Natural killer cell treated with Interleukin-12 subunit alpha and Interleukin-12 subunit beta and Interleukin-15 and Interleukin-18, amount 100 ng/mL, for 72 hours (primary cell): ENCODE measurements at regions not wholly inside any gene's neighbourhood (a gene's known extent, or its start where the extent isn't known, plus 50 kb on each side); places are given as distances from the start of the nearest gene placed in this dataset.

Source experiments
- ATAC-seq, 2 donors: fragments of 150-1000 bp; cut with Tn5 transposase in 1 of 2; sonication (Bioruptor Pico), chemical (Tn5 transposase) in 1 of 2; 2 replicates each; pipeline ENCODE4 v1.10.0; 2021
- DNase-seq: peaks from one replicate; pipeline ENCODE4 v3.0.0; 2022; ENCODE audit warnings: low spot score
- H3K27ac Mint-ChIP-seq, 2 donors: 1 replicate in 1 of 2; 2 replicates in 1 of 2; pipeline ENCODE4 v1.8.0; 2022; ENCODE audit warnings: mixed read lengths in 2 of 2, mild to moderate bottlenecking in 1 of 2, moderate library complexity in 1 of 2
- H3K27me3 Mint-ChIP-seq, 2 donors: 1 replicate in 1 of 2; 2 replicates in 1 of 2; pipeline ENCODE4 v1.8.0; 2022; ENCODE audit warnings: mixed read lengths in 2 of 2
- H3K36me3 Mint-ChIP-seq: one replicate; pipeline ENCODE4 v1.8.0; 2022; ENCODE audit warnings: mixed read lengths
- H3K4me1 Mint-ChIP-seq, 2 donors: 1 replicate in 1 of 2; 2 replicates in 1 of 2; pipeline ENCODE4 v1.8.0; 2022; ENCODE audit warnings: low read depth in 2 of 2, mixed read lengths in 2 of 2, mild to moderate bottlenecking in 1 of 2
- H3K4me3 Mint-ChIP-seq: one replicate; pipeline ENCODE4 v1.8.0; 2022; ENCODE audit warnings: mixed read lengths
- H3K9me3 Mint-ChIP-seq: 2 replicates; pipeline ENCODE4 v1.8.0; 2022; ENCODE audit warnings: mixed read lengths

DNA sequence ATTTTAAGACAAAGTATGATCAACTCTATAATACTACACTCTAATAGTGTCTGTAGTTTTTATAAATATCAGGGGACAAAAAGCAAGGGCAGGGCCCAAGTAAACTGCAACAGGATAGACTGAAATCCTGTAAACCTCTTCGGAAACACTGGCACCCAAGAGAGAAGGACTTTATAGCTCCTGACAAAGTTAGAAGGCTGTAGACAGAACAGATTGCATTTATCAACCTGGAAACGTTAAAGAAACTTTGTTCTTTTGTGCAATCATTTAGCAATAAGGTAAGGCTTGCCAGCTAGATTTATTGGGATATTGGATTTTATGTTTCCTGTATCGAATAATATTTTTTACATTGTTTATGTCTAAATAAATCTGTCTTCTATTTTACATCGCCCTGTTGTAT lies 91.8 kb upstream of the MAN2A1 start:
- Mint-ChIP-seq H3K36me3 (no peaks in the 10 kb centered on the region), H3K27me3 (peaks cover 0 to 7% of the 10 kb centered on the region in 2 donors), H3K27ac (no peak overlapping the region), H3K4me1 (no peaks in the 10 kb centered on the region), H3K4me3 (no peak overlapping the region), H3K9me3 (no peaks in the 10 kb centered on the region)
- no peak for DNase-seq
- ATAC-seq: no peak

DNA sequence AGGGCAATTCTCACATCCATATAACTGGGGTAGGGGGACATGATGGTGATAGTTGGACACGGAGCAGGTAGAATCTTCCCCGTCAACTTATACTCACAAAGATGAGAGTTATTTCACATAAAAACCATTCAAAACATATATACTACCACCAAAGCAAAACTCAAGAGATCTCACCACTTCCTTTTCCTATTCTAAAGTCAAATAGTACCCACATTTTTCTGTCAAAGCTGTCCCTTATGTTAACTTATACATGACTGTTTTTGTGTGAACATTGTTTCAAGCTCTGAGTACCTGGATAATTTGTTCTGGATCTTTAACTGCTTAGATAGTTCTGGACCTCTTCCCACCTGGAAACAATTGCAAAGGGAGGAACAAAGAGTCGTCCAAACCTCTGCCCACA lies 95.5 kb upstream of the MAN2A1 start:
- DNase-seq (no peak), ATAC-seq (no peak)
- no peaks in the 10 kb centered on the region for H3K9me3 Mint-ChIP-seq
- H3K27me3 Mint-ChIP-seq: peaks cover 0 to 1% of the 10 kb centered on the region in 2 donors
- H3K36me3 Mint-ChIP-seq: no peaks in the 10 kb centered on the region
- no peak overlapping the region for H3K4me3 Mint-ChIP-seq
- H3K27ac Mint-ChIP-seq: no peak overlapping the region
- H3K4me1 Mint-ChIP-seq: peaks cover 5 to 6% of the 10 kb centered on the region in 2 donors

DNA sequence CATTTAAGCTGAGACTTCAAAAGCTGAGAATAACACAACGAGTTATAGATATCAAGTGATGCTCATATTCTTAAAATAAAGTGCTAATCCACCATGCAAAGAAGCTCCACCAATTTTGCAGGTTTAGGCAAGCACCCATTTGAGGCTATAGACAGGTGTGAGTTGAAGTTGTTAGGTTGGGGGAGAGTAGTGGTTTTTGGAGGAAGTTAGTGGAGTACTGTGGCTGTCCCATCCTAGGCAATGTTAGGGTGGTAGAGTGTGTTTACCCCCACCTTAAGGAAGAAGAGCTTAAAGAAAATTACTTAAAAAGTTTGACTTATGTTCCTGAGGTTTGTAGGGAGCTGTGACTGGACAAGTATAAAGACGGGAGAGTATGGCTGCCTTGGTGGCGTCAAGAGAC lies 98.9 kb upstream of the MAN2A1 start:
- no peak overlapping the region for H3K27ac Mint-ChIP-seq
- H3K36me3 Mint-ChIP-seq: no peaks in the 10 kb centered on the region
- H3K4me1 Mint-ChIP-seq: peaks cover 5 to 6% of the 10 kb centered on the region in 2 donors
- DNase-seq: no peak
- peaks cover 0 to under 1% of the 10 kb centered on the region in 2 donors for H3K27me3 Mint-ChIP-seq
- no peak overlapping the region for H3K4me3 Mint-ChIP-seq
- no peaks in the 10 kb centered on the region for H3K9me3 Mint-ChIP-seq
- no peak for ATAC-seq

DNA sequence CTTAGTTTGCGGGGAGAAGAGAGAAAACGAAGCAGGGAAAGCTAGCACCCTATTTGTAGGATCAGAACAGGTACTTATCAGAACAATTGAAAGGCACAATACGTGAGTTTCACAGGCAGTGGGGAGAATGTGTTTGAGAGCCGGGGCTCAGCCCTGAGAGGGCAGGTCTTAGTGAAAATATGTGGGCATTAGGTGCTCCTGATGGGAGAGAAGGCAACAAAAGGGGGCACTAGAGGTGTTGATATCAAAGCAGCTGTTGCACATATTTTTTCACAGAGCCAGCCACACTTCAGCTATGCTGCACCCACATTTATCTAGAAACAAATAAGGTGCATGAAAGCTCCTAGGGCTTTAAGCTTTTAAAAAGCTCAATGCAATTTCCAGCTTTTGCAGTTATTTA lies 99.7 kb upstream of the MAN2A1 start:
- Mint-ChIP-seq H3K27me3 (peaks cover 4 to 9% of the 10 kb centered on the region in 2 donors), H3K36me3 (no peaks in the 10 kb centered on the region), H3K9me3 (no peaks in the 10 kb centered on the region), H3K4me3 (no peak overlapping the region), H3K4me1 (peaks cover 5 to 6% of the 10 kb centered on the region in 2 donors), H3K27ac (no peak overlapping the region)
- DNase-seq: no peak
- ATAC-seq: no peak

DNA sequence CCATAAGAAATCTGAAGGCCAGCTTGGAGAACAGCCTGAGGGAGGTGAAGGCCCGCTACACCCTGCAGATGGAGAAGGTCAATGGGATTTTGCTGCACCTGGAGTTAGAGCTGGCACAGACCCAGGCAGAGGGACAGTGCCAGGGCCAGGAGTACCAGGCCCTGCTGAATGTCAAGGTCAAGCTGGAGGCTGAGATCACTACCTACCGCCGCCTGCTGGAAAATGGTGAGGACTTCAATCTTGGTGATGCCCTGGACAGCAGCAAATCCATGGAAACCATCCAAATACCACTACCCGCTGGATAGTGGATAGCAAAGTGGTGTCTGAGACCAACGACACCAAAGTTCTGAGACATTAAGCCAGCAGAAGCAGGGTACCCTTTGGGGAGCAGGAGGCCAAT lies 100.5 kb upstream of the MAN2A1 start:
- ATAC-seq (no peak), DNase-seq (no peak)
- H3K4me1 Mint-ChIP-seq: peaks cover 5 to 6% of the 10 kb centered on the region in 2 donors
- no peaks in the 10 kb centered on the region for H3K36me3 Mint-ChIP-seq
- no peak overlapping the region for H3K27ac Mint-ChIP-seq
- H3K4me3 Mint-ChIP-seq: no peak overlapping the region
- peaks cover 4 to 15% of the 10 kb centered on the region in 2 donors for H3K27me3 Mint-ChIP-seq
- H3K9me3 Mint-ChIP-seq: no peaks in the 10 kb centered on the region

DNA sequence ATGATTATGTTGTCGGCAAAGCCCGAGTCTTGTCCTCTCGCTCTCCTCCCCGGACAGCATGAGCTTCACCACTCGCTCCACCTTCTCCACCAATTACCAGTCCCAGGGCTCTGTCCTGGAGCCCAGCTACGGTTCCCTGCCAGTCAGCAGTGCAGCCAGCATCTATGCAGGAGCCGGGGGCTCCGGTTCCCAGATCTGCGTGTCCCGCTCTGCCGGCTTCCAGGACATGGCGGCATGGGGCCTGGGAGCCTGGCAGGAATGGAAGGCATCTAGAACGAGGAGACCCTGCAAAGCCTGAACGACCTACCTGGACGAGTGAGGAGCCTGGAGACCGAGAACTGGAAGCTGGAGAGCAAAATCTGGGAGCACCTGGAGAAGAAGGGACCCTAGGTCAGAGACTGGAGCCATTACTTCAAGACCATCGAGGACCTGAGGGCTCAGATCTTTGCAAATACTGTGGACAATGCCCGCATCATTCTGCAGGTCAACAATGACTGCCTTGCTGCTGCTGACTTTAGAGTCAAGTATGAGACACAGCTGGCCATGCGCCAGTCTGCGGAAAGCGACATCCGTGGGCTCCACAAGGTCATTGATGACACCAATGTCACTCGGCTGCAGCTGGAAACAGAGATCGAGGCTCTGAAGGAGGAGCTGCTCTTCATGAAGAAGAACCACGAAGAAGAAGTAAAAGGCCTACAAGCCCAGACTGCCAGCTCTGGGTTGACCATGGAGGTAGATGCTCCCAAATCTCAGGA lies 101.3 kb upstream of the MAN2A1 start:
- Mint-ChIP-seq H3K4me3 (no peak overlapping the region), H3K27me3 (peaks cover 6 to 18% of the 10 kb centered on the region in 2 donors), H3K36me3 (no peaks in the 10 kb centered on the region), H3K4me1 (peaks cover 5 to 6% of the 10 kb centered on the region in 2 donors), H3K9me3 (no peaks in the 10 kb centered on the region), H3K27ac (no peak overlapping the region)
- no peak for ATAC-seq
- DNase-seq: no peak

DNA sequence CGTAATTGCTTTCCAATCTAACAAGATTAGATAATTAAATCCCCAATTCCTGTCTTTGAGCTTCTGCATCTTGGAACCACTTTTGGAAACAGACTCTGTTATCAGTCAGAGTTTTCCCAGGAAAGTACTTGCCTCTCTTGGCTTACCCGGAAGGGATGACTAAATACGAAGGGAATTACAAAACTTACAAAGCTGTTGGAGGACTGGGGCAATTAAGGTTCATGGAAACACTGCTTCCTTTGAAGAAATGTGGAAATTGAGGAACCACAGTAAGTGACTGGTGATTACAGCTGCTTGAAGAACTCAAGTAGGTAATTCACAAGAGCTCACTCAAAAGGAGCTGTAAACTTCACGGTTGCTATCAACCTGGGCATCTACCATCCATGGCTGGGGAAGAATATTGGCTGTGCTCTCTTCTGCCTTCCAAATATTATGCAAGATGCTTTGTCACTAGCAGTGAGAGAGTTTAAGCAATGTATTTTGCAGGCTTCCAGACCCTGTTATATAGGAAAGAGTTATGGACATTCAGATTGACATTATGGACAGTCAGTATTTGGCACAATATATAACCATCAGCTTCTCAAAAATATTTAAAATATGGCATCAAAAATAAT lies 104.6 kb upstream of the MAN2A1 start:
- H3K4me1 Mint-ChIP-seq: no peaks in the 10 kb centered on the region
- no peaks in the 10 kb centered on the region for H3K9me3 Mint-ChIP-seq
- no peak for ATAC-seq
- H3K4me3 Mint-ChIP-seq: no peak overlapping the region
- no peaks in the 10 kb centered on the region for H3K36me3 Mint-ChIP-seq
- H3K27me3 Mint-ChIP-seq: peaks cover 8 to 18% of the 10 kb centered on the region in 2 donors
- DNase-seq: no peak
- H3K27ac Mint-ChIP-seq: no peak overlapping the region

DNA sequence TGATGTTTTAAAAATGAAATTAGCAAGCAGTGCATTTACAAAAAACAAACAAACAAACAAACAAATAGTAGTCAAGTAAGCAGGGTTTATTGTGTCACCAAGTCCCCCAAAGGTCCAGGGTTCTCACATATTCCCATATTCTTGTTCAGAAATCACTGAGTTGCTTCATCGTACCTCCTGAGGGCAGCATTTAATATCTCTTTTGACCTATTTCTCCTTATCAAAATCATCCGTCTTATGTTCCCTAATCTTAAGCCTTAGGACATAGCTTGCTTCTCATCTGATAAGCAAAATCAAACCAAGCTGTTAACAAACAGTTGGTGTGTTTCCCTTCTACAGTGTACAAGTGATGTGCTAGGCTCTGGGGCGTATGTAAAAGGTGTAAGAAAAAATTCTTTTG lies 109.5 kb upstream of the MAN2A1 start:
- DNase-seq: no peak
- no peaks in the 10 kb centered on the region for H3K36me3 Mint-ChIP-seq
- ATAC-seq: no peak
- no peak overlapping the region for H3K27ac Mint-ChIP-seq
- H3K27me3 Mint-ChIP-seq: peaks cover 9 to 12% of the 10 kb centered on the region in 2 donors
- no peaks in the 10 kb centered on the region for H3K4me1 Mint-ChIP-seq
- H3K4me3 Mint-ChIP-seq: no peak overlapping the region
- no peaks in the 10 kb centered on the region for H3K9me3 Mint-ChIP-seq

DNA sequence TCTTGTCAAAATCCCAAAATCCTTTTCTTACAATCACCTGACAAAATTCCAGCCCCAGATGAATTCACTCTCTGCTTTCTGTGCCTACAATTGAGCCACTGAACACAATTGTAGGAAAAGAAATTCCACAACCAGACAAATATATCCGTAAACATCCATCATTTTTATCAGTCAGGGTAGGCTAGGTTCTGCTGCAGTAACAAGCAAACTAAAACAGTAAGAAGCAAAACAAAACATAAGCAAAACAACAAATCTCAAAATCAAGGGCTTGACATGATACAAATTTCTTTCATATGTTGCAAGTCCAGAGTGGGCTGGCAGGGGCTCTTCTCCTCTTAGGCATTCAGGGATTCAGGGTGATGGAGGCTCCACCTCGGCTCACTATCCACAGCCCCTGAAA lies 114.2 kb upstream of the MAN2A1 start:
- Mint-ChIP-seq H3K27me3 (peaks cover 5 to 6% of the 10 kb centered on the region in 2 donors), H3K9me3 (no peaks in the 10 kb centered on the region), H3K36me3 (no peaks in the 10 kb centered on the region), H3K4me1 (no peaks in the 10 kb centered on the region), H3K4me3 (no peak overlapping the region), H3K27ac (no peak overlapping the region)
- ATAC-seq: no peak
- DNase-seq: no peak

DNA sequence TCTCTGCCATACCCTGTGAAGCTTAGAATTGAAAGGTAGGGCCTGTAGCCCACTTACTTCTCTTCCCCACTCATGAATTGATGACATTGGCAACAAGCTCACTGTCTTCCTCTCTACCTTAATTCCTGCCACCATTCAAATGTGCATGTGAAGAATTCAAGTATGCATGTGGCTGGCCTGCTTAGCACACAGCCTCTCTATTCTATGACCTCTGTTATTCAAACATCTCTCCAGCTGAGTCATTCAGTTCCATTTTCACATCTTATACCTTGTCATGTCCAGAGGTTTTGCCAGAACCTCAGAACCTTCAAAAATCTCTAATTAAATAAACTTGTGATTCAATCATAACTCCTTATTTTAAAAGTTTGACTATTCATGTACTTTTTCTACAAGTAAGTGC lies 114.7 kb upstream of the MAN2A1 start:
- DNase-seq (no peak), ATAC-seq (no peak)
- Mint-ChIP-seq H3K27ac (no peak overlapping the region), H3K36me3 (no peaks in the 10 kb centered on the region), H3K4me1 (no peaks in the 10 kb centered on the region), H3K27me3 (peaks cover 5 to 6% of the 10 kb centered on the region in 2 donors), H3K4me3 (no peak overlapping the region), H3K9me3 (no peaks in the 10 kb centered on the region)

DNA sequence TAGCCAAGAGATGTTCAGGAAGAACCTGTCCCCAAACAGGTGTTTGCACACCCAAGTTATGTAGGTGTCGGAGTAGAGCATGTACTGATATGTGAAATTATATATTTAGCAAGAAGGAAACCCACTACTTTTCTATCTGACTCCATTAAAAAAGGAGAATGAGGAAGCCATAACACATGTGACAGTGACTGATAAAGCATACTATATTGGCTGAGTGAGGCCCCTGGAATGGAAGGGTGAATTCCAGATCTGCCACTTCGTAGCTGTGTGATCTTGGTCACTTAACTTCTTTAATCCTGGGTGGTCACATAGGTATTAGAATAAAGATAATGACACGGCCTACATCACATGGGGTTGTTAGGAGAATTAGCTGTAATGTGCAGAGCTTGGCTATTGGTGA lies 116.0 kb upstream of the MAN2A1 start:
- H3K4me3 Mint-ChIP-seq: no peak overlapping the region
- DNase-seq (no peak), ATAC-seq (no peak)
- H3K9me3 Mint-ChIP-seq: no peaks in the 10 kb centered on the region
- peaks cover 5 to 6% of the 10 kb centered on the region in 2 donors for H3K27me3 Mint-ChIP-seq
- H3K27ac Mint-ChIP-seq: no peak overlapping the region
- no peaks in the 10 kb centered on the region for H3K36me3 Mint-ChIP-seq
- H3K4me1 Mint-ChIP-seq: no peaks in the 10 kb centered on the region

DNA sequence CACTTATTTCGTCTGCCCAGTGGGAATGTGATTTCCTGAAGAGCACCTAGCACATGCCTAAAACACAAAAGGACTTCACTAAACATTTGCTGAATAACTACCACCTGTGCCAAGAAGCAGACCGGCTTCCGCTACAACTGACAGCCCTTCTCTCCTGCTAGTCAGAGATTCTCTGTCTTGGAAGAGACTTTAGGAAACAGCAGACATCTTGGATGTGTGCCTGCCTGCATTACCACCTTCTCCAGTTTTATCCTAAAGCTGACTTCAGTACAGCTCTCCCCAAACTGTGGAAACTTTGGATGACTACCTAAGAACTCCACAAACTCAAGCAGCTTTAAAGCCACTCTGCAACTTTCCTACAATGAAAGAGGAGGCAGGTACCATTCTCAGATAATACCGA lies 116.5 kb upstream of the MAN2A1 start:
- ATAC-seq (no peak), DNase-seq (no peak)
- no peak overlapping the region for H3K4me3 Mint-ChIP-seq
- H3K9me3 Mint-ChIP-seq: no peaks in the 10 kb centered on the region
- H3K36me3 Mint-ChIP-seq: no peaks in the 10 kb centered on the region
- H3K27ac Mint-ChIP-seq: no peak overlapping the region
- H3K27me3 Mint-ChIP-seq: peaks cover 5 to 6% of the 10 kb centered on the region in 2 donors
- no peaks in the 10 kb centered on the region for H3K4me1 Mint-ChIP-seq

DNA sequence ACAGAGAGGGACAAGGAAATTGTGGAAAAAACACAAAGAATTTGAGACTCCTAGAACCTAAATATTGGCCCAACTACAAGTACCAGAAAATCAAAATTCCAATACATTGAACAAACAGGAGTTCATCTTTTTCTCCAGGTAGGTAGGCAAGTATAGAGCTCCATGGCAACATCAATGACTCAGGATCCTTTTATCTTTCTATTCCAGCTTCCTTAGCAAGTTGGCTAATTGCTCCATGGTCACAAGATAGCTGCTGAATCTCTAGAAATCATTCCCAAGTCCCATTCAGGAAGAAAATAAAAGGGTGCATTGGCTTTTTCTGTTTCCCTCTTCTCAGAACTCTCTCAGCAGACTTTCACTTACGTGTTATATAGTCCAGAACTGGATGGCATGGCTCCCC lies 117.9 kb upstream of the MAN2A1 start:
- Mint-ChIP-seq H3K4me1 (no peaks in the 10 kb centered on the region), H3K36me3 (no peaks in the 10 kb centered on the region), H3K27ac (no peak overlapping the region), H3K27me3 (peaks cover 2 to 5% of the 10 kb centered on the region in 2 donors), H3K9me3 (no peaks in the 10 kb centered on the region), H3K4me3 (no peak overlapping the region)
- no peak for ATAC-seq
- DNase-seq: no peak

DNA sequence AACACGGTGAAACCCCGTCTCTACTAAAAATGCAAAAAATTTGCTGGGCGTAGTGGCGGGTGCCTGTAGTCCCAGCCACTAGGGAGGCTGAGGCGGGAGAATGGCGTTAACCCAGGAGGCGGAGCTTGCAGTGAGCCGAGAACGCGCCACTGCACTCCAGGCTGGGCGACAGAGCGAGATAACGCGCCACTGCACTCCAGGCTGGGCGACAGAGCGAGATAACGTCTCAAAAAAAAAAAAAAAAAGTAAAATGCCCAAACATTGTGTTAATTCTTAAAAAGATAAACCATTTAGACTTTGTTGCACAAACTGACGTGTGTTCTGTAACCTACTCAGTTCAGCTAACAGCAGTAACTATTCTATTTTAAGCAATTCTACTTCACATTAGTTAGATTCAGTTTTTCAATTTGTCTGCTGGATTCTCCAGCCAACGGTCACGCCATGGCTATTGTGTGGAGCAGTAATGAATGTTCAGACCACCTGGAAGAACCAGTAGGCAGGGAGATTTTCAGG lies 119.3 kb upstream of the MAN2A1 start:
- Mint-ChIP-seq H3K4me1 (no peaks in the 10 kb centered on the region), H3K4me3 (no peak overlapping the region), H3K27me3 (peaks cover 3 to 5% of the 10 kb centered on the region in 2 donors), H3K9me3 (peaks cover 1% of the 10 kb centered on the region), H3K36me3 (no peaks in the 10 kb centered on the region), H3K27ac (no peak overlapping the region)
- DNase-seq (no peak), ATAC-seq (no peak)
